G401.6 (cell line): ENCODE measurements at regions not wholly inside any gene's neighbourhood (a gene's known extent, or its start where the extent isn't known, plus 50 kb on each side); places are given as distances from the start of the nearest gene placed in this dataset.
"Not testable (repeated sequence)": the region's sequence is repeated elsewhere in the genome, so short reads cannot be mapped to it uniquely, and the experiment has no call there.

Experiments used
- FAIRE-seq: peaks from 2 replicates; lab custom pipeline; 2012; peaks lifted over from hg19 to GRCh38; lab: Jason Lieb, UNC

- no peak for FAIRE-seq
Observed at GRCh38 chr1:234838820-234839219, 228.8 kb upstream of the IRF2BP2 start.

- FAIRE-seq: no peak
Observed at GRCh38 chr1:234838182-234838581, 228.2 kb upstream of the IRF2BP2 start.

GRCh38 chr1:234837713-234838112 lies 227.7 kb upstream of the IRF2BP2 start:
- no peak for FAIRE-seq

GRCh38 chr1:234836776-234837357 lies 226.9 kb upstream of the IRF2BP2 start:
- FAIRE-seq: no peak

- FAIRE-seq: no peak
Observed at GRCh38 chr1:234836045-234836681, 226.2 kb upstream of the IRF2BP2 start.

- no peak for FAIRE-seq
Observed at GRCh38 chr1:234835239-234835638, 225.3 kb upstream of the IRF2BP2 start.

GRCh38 chr1:234833646-234834045 lies 223.7 kb upstream of the IRF2BP2 start:
- FAIRE-seq: no peak

- FAIRE-seq: no peak
Observed at GRCh38 chr1:234833118-234833517, 223.1 kb upstream of the IRF2BP2 start.

- no peak for FAIRE-seq
Observed at GRCh38 chr1:234827656-234828055, 217.7 kb upstream of the IRF2BP2 start.

- FAIRE-seq: no peak
Observed at GRCh38 chr1:234827181-234827580, 217.2 kb upstream of the IRF2BP2 start.

- no peak for FAIRE-seq
Observed at GRCh38 chr1:234826352-234826751, 216.4 kb upstream of the IRF2BP2 start.

GRCh38 chr1:234825498-234826165 lies 215.7 kb upstream of the IRF2BP2 start:
- FAIRE-seq: no peak

GRCh38 chr1:234824836-234825235 lies 214.9 kb upstream of the IRF2BP2 start:
- not testable (repeated sequence) for FAIRE-seq

GRCh38 chr1:234823191-234824176 lies 213.5 kb upstream of the IRF2BP2 start:
- FAIRE-seq: no peak

- no peak for FAIRE-seq
Observed at GRCh38 chr1:234821840-234822239, 211.9 kb upstream of the IRF2BP2 start.

- FAIRE-seq: no peak
Observed at GRCh38 chr1:234820597-234820996, 210.6 kb upstream of the IRF2BP2 start.

- FAIRE-seq: not testable (repeated sequence)
Observed at GRCh38 chr1:234819845-234820244, 209.9 kb upstream of the IRF2BP2 start.

GRCh38 chr1:234818040-234818387 lies 208.0 kb upstream of the IRF2BP2 start:
- FAIRE-seq: not testable (repeated sequence)

GRCh38 chr1:234817313-234818039 lies 207.5 kb upstream of the IRF2BP2 start:
- not testable (repeated sequence) for FAIRE-seq

GRCh38 chr1:234816864-234817263 lies 206.9 kb upstream of the IRF2BP2 start:
- not testable (repeated sequence) for FAIRE-seq

- not testable (repeated sequence) for FAIRE-seq
Observed at GRCh38 chr1:234816186-234816851, 206.3 kb upstream of the IRF2BP2 start.
